Tibial nerve (tissue), 4 donors: ENCODE measurements at regions not wholly inside any gene's neighbourhood (a gene's known extent, or its start where the extent isn't known, plus 50 kb on each side); places are given as distances from the start of the nearest gene placed in this dataset.

Experiments used
- EP300 ChIP-seq, 2 donors: sonication (generic); formaldehyde crosslinking; IDR thresholded peaks; one replicate each; pipeline ENCODE4 v1.6.1; 2017; ENCODE audit warnings: antibody characterized with exemption in 2 of 2, mild to moderate bottlenecking in 1 of 2
- POLR2A ChIP-seq, 2 donors: fragments of 450-650 bp; IDR thresholded peaks; one replicate each; pipeline ENCODE4 v1.6.1; 2017; ENCODE audit warnings: antibody characterized with exemption in 2 of 2, mild to moderate bottlenecking in 2 of 2, moderate library complexity in 2 of 2
- TF ChIP-seq, protein P1 (sequence below), 5 experiments: fragments of 200-600 bp in 3 of 5; fragments of 450-650 bp in 2 of 5; sonication (generic) in 3 of 5; IDR thresholded peaks; one replicate each; pipeline ENCODE4 v1.5.1; 2016 to 2019; ENCODE audit warnings: antibody characterized with exemption in 5 of 5, mild to moderate bottlenecking in 3 of 5, moderate library complexity in 2 of 5

- TF ChIP-seq, protein P1, sequence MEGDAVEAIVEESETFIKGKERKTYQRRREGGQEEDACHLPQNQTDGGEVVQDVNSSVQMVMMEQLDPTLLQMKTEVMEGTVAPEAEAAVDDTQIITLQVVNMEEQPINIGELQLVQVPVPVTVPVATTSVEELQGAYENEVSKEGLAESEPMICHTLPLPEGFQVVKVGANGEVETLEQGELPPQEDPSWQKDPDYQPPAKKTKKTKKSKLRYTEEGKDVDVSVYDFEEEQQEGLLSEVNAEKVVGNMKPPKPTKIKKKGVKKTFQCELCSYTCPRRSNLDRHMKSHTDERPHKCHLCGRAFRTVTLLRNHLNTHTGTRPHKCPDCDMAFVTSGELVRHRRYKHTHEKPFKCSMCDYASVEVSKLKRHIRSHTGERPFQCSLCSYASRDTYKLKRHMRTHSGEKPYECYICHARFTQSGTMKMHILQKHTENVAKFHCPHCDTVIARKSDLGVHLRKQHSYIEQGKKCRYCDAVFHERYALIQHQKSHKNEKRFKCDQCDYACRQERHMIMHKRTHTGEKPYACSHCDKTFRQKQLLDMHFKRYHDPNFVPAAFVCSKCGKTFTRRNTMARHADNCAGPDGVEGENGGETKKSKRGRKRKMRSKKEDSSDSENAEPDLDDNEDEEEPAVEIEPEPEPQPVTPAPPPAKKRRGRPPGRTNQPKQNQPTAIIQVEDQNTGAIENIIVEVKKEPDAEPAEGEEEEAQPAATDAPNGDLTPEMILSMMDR (IDR thresholded peaks at IDR 0.05): no peak
- TF ChIP-seq POLR2A (IDR thresholded peaks at IDR 0.05) (no peak), EP300 (IDR thresholded peaks at IDR 0.05) (no peak)
These were observed 64.6 kb upstream of the BCAR3 start for GRCh38 chr1:93746021-93746812.
